ENCODE measurements at regions not wholly inside any gene's neighbourhood (a gene's known extent, or its start where the extent isn't known, plus 50 kb on each side); places are given as distances from the start of the nearest gene placed in this dataset.

DNA sequence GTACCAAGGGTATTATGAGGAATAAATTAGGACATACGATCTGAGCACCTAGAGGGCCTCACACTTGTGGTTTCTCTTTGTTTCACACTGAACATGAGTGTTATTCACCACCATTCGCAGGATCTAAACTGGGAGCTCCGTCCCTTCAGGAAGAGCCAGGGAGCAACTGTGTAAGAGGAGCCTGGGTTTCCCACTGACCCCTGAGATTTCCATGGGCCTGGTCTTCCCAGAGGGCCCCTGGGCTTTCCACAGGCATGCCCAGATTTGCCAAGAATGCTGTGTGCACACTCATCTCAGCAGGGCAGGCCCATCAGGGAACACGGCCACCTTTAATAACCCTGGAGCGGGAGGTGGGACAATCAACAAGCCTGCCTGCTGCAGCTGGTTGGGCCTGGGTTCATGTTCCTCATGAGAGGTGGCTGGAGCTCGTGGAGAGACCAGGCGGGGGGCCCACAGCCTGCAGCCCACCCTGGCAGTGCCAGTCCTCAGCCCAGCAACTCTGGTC is 416.8 kb upstream of the MYT1L start:
- WGBS (ENCODE audit: insufficient coverage) = 76% methylated on average over 7 of the region's 7 CpGs
- no peaks in the 10 kb centered on the region for H3K9me3 ChIP-seq (ENCODE audit: control insufficient read depth, insufficient read depth, low read length)
- Mint-ChIP-seq H3K27me3 (ENCODE audit: low read depth in 2 of 2) (no peaks in the 10 kb centered on the region), H3K27ac (no peak overlapping the region), H3K4me3 (no peak overlapping the region), H3K4me1 (no peaks in the 10 kb centered on the region), H3K36me3 (no peaks in the 10 kb centered on the region), H3K9me3 (peaks cover 2 to 7% of the 10 kb centered on the region in 2 donors)
- no peaks in the 10 kb centered on the region for H3K36me3 ChIP-seq (ENCODE audit: control insufficient read depth, insufficient read depth, low read length)
- intact Hi-C loops (cut with micrococcal nuclease) = no loop called here
- TF ChIP-seq, protein P1, sequence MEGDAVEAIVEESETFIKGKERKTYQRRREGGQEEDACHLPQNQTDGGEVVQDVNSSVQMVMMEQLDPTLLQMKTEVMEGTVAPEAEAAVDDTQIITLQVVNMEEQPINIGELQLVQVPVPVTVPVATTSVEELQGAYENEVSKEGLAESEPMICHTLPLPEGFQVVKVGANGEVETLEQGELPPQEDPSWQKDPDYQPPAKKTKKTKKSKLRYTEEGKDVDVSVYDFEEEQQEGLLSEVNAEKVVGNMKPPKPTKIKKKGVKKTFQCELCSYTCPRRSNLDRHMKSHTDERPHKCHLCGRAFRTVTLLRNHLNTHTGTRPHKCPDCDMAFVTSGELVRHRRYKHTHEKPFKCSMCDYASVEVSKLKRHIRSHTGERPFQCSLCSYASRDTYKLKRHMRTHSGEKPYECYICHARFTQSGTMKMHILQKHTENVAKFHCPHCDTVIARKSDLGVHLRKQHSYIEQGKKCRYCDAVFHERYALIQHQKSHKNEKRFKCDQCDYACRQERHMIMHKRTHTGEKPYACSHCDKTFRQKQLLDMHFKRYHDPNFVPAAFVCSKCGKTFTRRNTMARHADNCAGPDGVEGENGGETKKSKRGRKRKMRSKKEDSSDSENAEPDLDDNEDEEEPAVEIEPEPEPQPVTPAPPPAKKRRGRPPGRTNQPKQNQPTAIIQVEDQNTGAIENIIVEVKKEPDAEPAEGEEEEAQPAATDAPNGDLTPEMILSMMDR (IDR thresholded peaks at IDR 0.05) = no peak
- DNase-seq (no peak), ATAC-seq (peak in 1 of 3 donors; percentile 14)
- H3K4me1 ChIP-seq (ENCODE audit: control insufficient read depth, insufficient read depth, low read length) = no peaks in the 10 kb centered on the region
- H3K27ac ChIP-seq (ENCODE audit: low read length) = no peak overlapping the region
- H3K27me3 ChIP-seq (ENCODE audit: control insufficient read depth, insufficient read depth, low read length) = no peaks in the 10 kb centered on the region
- no peak overlapping the region for H3K4me3 ChIP-seq (ENCODE audit: low read length)

DNA sequence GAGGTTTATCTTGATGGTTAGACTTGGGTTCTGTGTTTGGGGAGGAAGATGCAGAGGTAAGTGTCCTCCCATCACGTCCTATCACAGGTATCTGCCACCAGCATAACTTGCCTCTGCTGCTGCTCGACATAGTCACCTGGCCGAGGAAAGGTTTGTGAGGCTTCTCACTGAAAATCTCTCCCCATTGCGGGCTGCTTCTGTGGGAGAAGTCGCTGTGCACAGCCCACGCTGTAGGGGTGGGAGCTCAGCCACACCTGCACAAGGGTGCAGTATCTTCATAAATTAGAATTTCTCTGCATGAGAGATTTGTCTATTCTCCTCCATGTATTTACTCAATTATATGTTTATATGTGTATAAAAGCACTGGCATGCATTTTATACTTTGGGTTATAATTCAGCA is 415.7 kb upstream of the MYT1L start:
- Mint-ChIP-seq H3K36me3 (no peaks in the 10 kb centered on the region), H3K4me1 (no peaks in the 10 kb centered on the region), H3K9me3 (peaks cover 2 to 6% of the 10 kb centered on the region in 2 donors), H3K27ac (no peak overlapping the region), H3K4me3 (no peak overlapping the region), H3K27me3 (ENCODE audit: low read depth in 2 of 2) (no peaks in the 10 kb centered on the region)
- H3K4me1 ChIP-seq (ENCODE audit: control insufficient read depth, insufficient read depth, low read length) = no peaks in the 10 kb centered on the region
- H3K27ac ChIP-seq (ENCODE audit: low read length) = no peak overlapping the region
- TF ChIP-seq, protein P1 (IDR thresholded peaks at IDR 0.05) = no peak
- intact Hi-C loops (cut with micrococcal nuclease) = no loop called here
- WGBS (ENCODE audit: insufficient coverage) = 89% methylated on average over 6 of the region's 6 CpGs
- ATAC-seq (no peak), DNase-seq (no peak)
- H3K9me3 ChIP-seq (ENCODE audit: control insufficient read depth, insufficient read depth, low read length) = no peaks in the 10 kb centered on the region
- H3K36me3 ChIP-seq (ENCODE audit: control insufficient read depth, insufficient read depth, low read length) = no peaks in the 10 kb centered on the region
- H3K4me3 ChIP-seq (ENCODE audit: low read length) = no peak overlapping the region
- no peaks in the 10 kb centered on the region for H3K27me3 ChIP-seq (ENCODE audit: control insufficient read depth, insufficient read depth, low read length)

DNA sequence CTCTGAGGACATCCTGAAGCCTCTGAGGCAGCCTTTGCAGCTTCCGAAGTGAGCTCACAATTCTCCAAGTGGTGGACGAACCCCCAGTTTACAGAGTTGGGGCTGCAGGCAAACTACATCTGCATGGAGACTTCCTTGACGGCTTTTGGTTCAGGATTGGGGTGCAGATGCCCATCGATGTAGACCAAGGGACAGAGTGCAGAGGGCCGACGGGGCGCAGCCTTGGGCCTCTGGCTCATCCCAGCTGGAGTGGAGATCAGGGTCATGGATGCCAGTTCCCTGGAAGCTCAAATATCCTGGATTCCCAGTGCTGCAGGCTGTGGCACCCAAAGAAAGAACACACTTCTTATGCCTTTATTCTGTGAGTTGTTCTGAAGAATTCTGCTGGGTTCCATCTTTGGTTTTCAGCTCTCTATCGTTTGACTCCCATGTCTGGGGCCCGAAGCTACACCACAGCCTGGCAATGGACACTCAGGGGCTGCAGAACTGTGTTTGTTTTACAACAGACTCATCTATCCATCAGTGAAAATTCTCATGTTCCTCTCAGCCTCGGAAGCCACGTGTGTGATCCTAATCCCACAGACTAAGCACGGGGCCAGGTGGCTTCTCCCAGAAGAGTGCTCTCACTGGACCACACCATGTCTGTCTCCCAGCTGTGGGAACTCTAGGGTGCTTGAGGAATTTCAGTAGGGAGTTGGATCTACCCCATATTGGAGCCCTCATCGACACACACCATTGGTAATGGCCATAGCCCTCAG is 414.1 kb upstream of the MYT1L start:
- peaks cover under 1 to 3% of the 10 kb centered on the region in 2 donors for H3K9me3 Mint-ChIP-seq
- ATAC-seq (no peak), DNase-seq (no peak)
- H3K4me3 Mint-ChIP-seq = no peak overlapping the region
- Histone ChIP-seq H3K27me3 (ENCODE audit: control insufficient read depth, insufficient read depth, low read length) (no peaks in the 10 kb centered on the region), H3K36me3 (ENCODE audit: control insufficient read depth, insufficient read depth, low read length) (no peaks in the 10 kb centered on the region), H3K4me3 (ENCODE audit: low read length) (no peak overlapping the region), H3K27ac (ENCODE audit: low read length) (no peak overlapping the region), H3K4me1 (ENCODE audit: control insufficient read depth, insufficient read depth, low read length) (no peaks in the 10 kb centered on the region), H3K9me3 (ENCODE audit: control insufficient read depth, insufficient read depth, low read length) (no peaks in the 10 kb centered on the region)
- TF ChIP-seq, protein P1 (IDR thresholded peaks at IDR 0.05) = no peak
- H3K27ac Mint-ChIP-seq = no peak overlapping the region
- H3K36me3 Mint-ChIP-seq = no peaks in the 10 kb centered on the region
- no peaks in the 10 kb centered on the region for H3K4me1 Mint-ChIP-seq
- intact Hi-C loops (cut with micrococcal nuclease) = no loop called here
- 88% methylated on average over 13 of the region's 13 CpGs for WGBS (ENCODE audit: insufficient coverage)
- H3K27me3 Mint-ChIP-seq (ENCODE audit: low read depth in 2 of 2) = peaks cover 0 to 2% of the 10 kb centered on the region in 2 donors

DNA sequence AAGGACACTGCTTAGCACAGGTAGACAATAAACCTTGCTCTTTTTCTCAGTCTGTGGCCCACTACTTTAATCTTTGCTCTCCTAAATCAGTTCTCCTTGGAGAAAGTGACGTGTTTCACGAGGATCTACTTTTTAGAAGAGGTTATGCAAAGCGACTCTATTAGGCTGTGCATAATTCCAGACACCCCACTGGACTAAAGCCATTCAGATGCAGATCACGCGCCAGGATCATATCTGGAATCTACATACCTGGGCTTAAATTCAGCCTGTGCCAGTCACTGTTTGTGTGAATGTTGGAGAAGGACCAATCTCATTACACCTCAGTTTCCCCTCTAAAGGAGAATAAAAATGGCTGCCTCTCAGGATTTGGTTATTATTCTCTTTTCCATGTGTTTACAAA is 413.0 kb upstream of the MYT1L start:
- Histone ChIP-seq H3K4me1 (ENCODE audit: control insufficient read depth, insufficient read depth, low read length) (no peaks in the 10 kb centered on the region), H3K9me3 (ENCODE audit: control insufficient read depth, insufficient read depth, low read length) (no peaks in the 10 kb centered on the region), H3K27me3 (ENCODE audit: control insufficient read depth, insufficient read depth, low read length) (no peaks in the 10 kb centered on the region), H3K36me3 (ENCODE audit: control insufficient read depth, insufficient read depth, low read length) (no peaks in the 10 kb centered on the region), H3K27ac (ENCODE audit: low read length) (no peak overlapping the region), H3K4me3 (ENCODE audit: low read length) (no peak overlapping the region)
- TF ChIP-seq, protein P1 (IDR thresholded peaks at IDR 0.05) = no peak
- DNase-seq = no peak
- H3K9me3 Mint-ChIP-seq = peaks cover 2 to 5% of the 10 kb centered on the region in 2 donors
- no peak overlapping the region for H3K27ac Mint-ChIP-seq
- no peak overlapping the region for H3K4me3 Mint-ChIP-seq
- WGBS (ENCODE audit: insufficient coverage) = 69% methylated on average over 5 of the region's 5 CpGs
- H3K27me3 Mint-ChIP-seq (ENCODE audit: low read depth in 2 of 2) = peaks cover 0 to 7% of the 10 kb centered on the region in 2 donors
- H3K4me1 Mint-ChIP-seq = no peaks in the 10 kb centered on the region
- intact Hi-C loops (cut with micrococcal nuclease) = no loop called here
- ATAC-seq = no peak
- H3K36me3 Mint-ChIP-seq = no peaks in the 10 kb centered on the region
